HEK293 (cell line): ENCODE measurements at regions not wholly inside any gene's neighbourhood (a gene's known extent, or its start where the extent isn't known, plus 50 kb on each side); places are given as distances from the start of the nearest gene placed in this dataset.

Experiments used
- CTCF ChIA-PET: fragments of 350-600 bp; formaldehyde crosslinking; extraction: SDS; loops from one replicate; lab custom pipeline; 2021; ENCODE audit warnings: antibody characterized with exemption; lab: Yijun Ruan, JAX
- POLR2A ChIA-PET: fragments of 300-600 bp; formaldehyde crosslinking; extraction: SDS; loops from one replicate; lab custom pipeline; 2020; ENCODE audit warnings: antibody characterized with exemption, inconsistent platforms; lab: Yijun Ruan, JAX
- H3K27ac ChIP-seq: fragments of 200-500 bp; sonication (Bioruptor generic); 2 replicates; pipeline ENCODE4 v1.5.1; 2014; ENCODE audit warnings: low read depth, low read length, control low read depth, inconsistent platforms; ENCODE audit errors: extremely low read depth
- H3K36me3 ChIP-seq, 2 experiments: fragments of 200-500 bp in 1 of 2; sonication (Bioruptor generic) in 1 of 2; 1 replicate in 1 of 2; 2 replicates in 1 of 2; pipeline ENCODE4 v1.5.1; 2014 to 2017; ENCODE audit warnings: inconsistent platforms in 2 of 2, low read length in 2 of 2; ENCODE audit not compliant: control insufficient read depth in 2 of 2, insufficient read depth in 1 of 2
- H3K4me1 ChIP-seq: fragments of 200-500 bp; sonication (Bioruptor generic); 2 replicates; pipeline ENCODE4 v1.5.1; 2014; ENCODE audit warnings: mild to moderate bottlenecking, low read length, inconsistent platforms; ENCODE audit not compliant: control insufficient read depth, insufficient read depth
- H3K4me3 ChIP-seq: 2 replicates; pipeline ENCODE4 v1.5.1; 2011; ENCODE audit warnings: low read depth, mild to moderate bottlenecking, control low read depth, low read length, moderate library complexity
- H3K9me3 ChIP-seq: fragments of 200-500 bp; sonication (Bioruptor generic); 2 replicates; pipeline ENCODE4 v1.5.1; 2014; ENCODE audit warnings: low read depth, low read length, inconsistent platforms; ENCODE audit not compliant: control insufficient read depth, insufficient read depth
- BCL11A ChIP-seq: fragments of 450-650 bp; formaldehyde crosslinking; IDR thresholded peaks from 2 replicates; pipeline ENCODE4 v1.5.1; 2016; ENCODE audit warnings: low read depth, missing biosample characterization, missing genetic modification characterization
- GLI4 ChIP-seq: fragments of 450-650 bp; formaldehyde crosslinking; IDR thresholded peaks from 2 replicates; pipeline ENCODE4 v1.5.1; 2016; ENCODE audit warnings: missing biosample characterization, missing genetic modification characterization
- KLF1 ChIP-seq: fragments of 450-650 bp; formaldehyde crosslinking; IDR thresholded peaks from 2 replicates; pipeline ENCODE4 v1.5.1; 2016; ENCODE audit warnings: missing biosample characterization, missing genetic modification characterization
- SETDB1 ChIP-seq: IDR thresholded peaks from one replicate; pipeline ENCODE4 v1.6.1; 2017; ENCODE audit warnings: mild to moderate bottlenecking, low read length, moderate library complexity, mixed read lengths; ENCODE audit not compliant: insufficient read length
- ZBTB8A ChIP-seq: fragments of 450-650 bp; formaldehyde crosslinking; IDR thresholded peaks from 2 replicates; pipeline ENCODE4 v1.5.1; 2016; ENCODE audit warnings: missing biosample characterization, missing genetic modification characterization
- ZEB2 ChIP-seq: fragments of 450-650 bp; formaldehyde crosslinking; IDR thresholded peaks from 2 replicates; pipeline ENCODE4 v1.5.1; 2016; ENCODE audit warnings: missing biosample characterization, missing genetic modification characterization
- ZNF146 ChIP-seq: fragments of 450-650 bp; formaldehyde crosslinking; IDR thresholded peaks from 2 replicates; pipeline ENCODE4 v1.5.1; 2016; ENCODE audit warnings: missing biosample characterization, missing genetic modification characterization
- ZNF157 ChIP-seq: fragments of 450-650 bp; formaldehyde crosslinking; IDR thresholded peaks from 2 replicates; pipeline ENCODE4 v1.5.1; 2016; ENCODE audit warnings: missing biosample characterization, missing genetic modification characterization
- ZNF404 ChIP-seq: fragments of 450-650 bp; formaldehyde crosslinking; IDR thresholded peaks from 2 replicates; pipeline ENCODE4 v1.5.1; 2017; ENCODE audit warnings: missing biosample characterization, missing genetic modification characterization
- ZNF571 ChIP-seq: fragments of 450-650 bp; formaldehyde crosslinking; IDR thresholded peaks from 2 replicates; pipeline ENCODE4 v1.5.0; 2017; ENCODE audit warnings: missing biosample characterization, missing genetic modification characterization
- ZNF660 ChIP-seq: fragments of 450-650 bp; IDR thresholded peaks from 2 replicates; pipeline ENCODE4 v1.5.1; 2018; ENCODE audit warnings: missing biosample characterization, mild to moderate bottlenecking, missing genetic modification characterization
- ZNF768 ChIP-seq: fragments of 450-650 bp; formaldehyde crosslinking; IDR thresholded peaks from 2 replicates; pipeline ENCODE4 v1.5.1; 2018; ENCODE audit warnings: missing biosample characterization, mild to moderate bottlenecking, missing genetic modification characterization
- ZNF792 ChIP-seq: fragments of 450-650 bp; formaldehyde crosslinking; IDR thresholded peaks from 2 replicates; pipeline ENCODE4 v1.5.1; 2016; ENCODE audit warnings: missing biosample characterization, missing genetic modification characterization
- TF ChIP-seq, protein P1 (sequence below): fragments of 450-650 bp; formaldehyde crosslinking; IDR thresholded peaks from 2 replicates; pipeline ENCODE4 v1.5.1; 2017; ENCODE audit warnings: missing biosample characterization, mild to moderate bottlenecking, missing genetic modification characterization, moderate library complexity
- TF ChIP-seq, protein P2 (sequence below): fragments of 450-650 bp; formaldehyde crosslinking; IDR thresholded peaks from 2 replicates; pipeline ENCODE4 v1.5.1; 2016; ENCODE audit warnings: missing biosample characterization, missing genetic modification characterization
- TF ChIP-seq, protein P3 (sequence below): fragments of 450-650 bp; formaldehyde crosslinking; IDR thresholded peaks from 2 replicates; pipeline ENCODE4 v1.5.1; 2016; ENCODE audit warnings: missing biosample characterization, missing genetic modification characterization
- TF ChIP-seq, protein P4 (sequence below): fragments of 450-650 bp; formaldehyde crosslinking; IDR thresholded peaks from 2 replicates; pipeline ENCODE4 v1.5.1; 2016; ENCODE audit warnings: missing biosample characterization, missing genetic modification characterization
- TF ChIP-seq, protein P5 (sequence below): fragments of 450-650 bp; formaldehyde crosslinking; IDR thresholded peaks from 2 replicates; pipeline ENCODE4 v1.5.1; 2016; ENCODE audit warnings: missing biosample characterization, missing genetic modification characterization
- TF ChIP-seq, protein P6 (sequence below): fragments of 450-650 bp; formaldehyde crosslinking; IDR thresholded peaks from 2 replicates; pipeline ENCODE4 v1.5.1; 2016; ENCODE audit warnings: missing biosample characterization, missing genetic modification characterization, borderline replicate concordance
- TF ChIP-seq, protein P7 (sequence below): fragments of 450-650 bp; formaldehyde crosslinking; IDR thresholded peaks from 2 replicates; pipeline ENCODE4 v1.5.1; 2017; ENCODE audit warnings: missing biosample characterization, missing genetic modification characterization

DNA sequence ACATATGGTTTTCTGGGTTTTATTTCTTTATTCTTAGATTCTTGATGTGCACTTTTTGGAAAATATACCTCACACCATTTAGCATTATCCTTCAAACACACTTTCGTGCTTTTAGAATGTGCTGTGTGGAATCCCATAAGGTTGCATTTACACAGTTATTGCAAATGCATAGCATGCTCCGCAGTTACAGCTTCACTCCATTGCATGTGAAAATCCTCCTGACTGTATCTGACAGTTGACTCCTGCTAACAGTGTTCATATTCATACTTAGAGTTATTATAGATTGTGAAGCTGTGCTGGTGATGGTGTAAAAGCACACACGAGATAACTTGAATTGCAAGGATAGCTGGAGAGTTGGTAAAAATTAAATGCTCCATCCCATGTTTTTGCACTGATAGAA, 811.5 kb upstream of the TENM3 start (continued):
- TF ChIP-seq, protein P1, sequence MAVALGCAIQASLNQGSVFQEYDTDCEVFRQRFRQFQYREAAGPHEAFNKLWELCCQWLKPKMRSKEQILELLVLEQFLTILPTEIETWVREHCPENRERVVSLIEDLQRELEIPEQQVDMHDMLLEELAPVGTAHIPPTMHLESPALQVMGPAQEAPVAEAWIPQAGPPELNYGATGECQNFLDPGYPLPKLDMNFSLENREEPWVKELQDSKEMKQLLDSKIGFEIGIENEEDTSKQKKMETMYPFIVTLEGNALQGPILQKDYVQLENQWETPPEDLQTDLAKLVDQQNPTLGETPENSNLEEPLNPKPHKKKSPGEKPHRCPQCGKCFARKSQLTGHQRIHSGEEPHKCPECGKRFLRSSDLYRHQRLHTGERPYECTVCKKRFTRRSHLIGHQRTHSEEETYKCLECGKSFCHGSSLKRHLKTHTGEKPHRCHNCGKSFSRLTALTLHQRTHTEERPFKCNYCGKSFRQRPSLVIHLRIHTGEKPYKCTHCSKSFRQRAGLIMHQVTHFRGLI (tag by site-specific recombination), result no peak
- TF ChIP-seq ZNF404 (tag by site-specific recombination) (no peak), ZNF146 (tag by site-specific recombination) (no peak), ZEB2 (tag by site-specific recombination) (no peak)

DNA sequence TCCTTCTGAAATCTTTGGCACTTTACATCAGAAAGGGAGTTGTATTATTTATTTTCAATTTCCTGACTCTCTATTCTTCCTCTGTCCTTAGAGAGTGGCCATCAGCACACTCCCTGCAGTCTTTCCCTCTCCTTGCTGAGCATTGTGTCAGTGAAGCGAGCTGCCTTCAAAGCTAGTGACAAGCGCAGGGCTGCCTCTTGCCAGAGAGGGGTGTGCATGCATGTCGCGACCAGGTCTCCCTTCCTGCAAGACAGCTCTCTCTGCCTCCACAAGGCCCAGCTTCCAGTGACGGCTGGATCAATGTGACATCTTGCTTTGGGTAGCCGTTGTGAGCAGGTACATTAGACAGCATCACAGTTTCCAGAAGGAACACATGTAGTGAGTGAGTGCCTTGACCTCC, 810.9 kb upstream of the TENM3 start:
- Histone ChIP-seq H3K27ac (no peak overlapping the region), H3K4me1 (no peaks in the 10 kb centered on the region), H3K9me3 (no peaks in the 10 kb centered on the region), H3K4me3 (no peak overlapping the region), H3K36me3 (no peaks in the 10 kb centered on the region)
- ChIA-PET POLR2A (no interaction called here), CTCF (interaction anchor here (0.9 kb wide), 1 partner anchor 9 kb away, joined by 3 read pairs; no protein-coding TSS in a partner anchor)
- TF ChIP-seq, protein P2, sequence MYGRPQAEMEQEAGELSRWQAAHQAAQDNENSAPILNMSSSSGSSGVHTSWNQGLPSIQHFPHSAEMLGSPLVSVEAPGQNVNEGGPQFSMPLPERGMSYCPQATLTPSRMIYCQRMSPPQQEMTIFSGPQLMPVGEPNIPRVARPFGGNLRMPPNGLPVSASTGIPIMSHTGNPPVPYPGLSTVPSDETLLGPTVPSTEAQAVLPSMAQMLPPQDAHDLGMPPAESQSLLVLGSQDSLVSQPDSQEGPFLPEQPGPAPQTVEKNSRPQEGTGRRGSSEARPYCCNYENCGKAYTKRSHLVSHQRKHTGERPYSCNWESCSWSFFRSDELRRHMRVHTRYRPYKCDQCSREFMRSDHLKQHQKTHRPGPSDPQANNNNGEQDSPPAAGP (tag by site-specific recombination), result no peak
- no peak for TF ChIP-seq KLF1 (tag by site-specific recombination)
- TF ChIP-seq ZNF404 (tag by site-specific recombination), result no peak
- TF ChIP-seq ZNF157, result no peak
- TF ChIP-seq, protein P3, sequence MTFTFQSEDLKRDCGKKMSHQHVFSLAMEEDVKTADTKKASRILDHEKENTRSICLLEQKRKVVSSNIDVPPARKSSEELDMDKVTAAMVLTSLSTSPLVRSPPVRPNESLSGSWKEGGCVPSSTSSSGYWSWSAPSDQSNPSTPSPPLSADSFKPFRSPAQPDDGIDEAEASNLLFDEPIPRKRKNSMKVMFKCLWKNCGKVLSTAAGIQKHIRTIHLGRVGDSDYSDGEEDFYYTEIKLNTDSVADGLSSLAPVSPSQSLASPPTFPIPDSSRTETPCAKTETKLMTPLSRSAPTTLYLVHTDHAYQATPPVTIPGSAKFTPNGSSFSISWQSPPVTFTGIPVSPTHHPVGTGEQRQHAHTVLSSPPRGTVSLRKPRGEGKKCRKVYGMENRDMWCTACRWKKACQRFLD, result no peak
- TF ChIP-seq ZNF768 (tag by site-specific recombination), result no peak
- TF ChIP-seq, protein P4, sequence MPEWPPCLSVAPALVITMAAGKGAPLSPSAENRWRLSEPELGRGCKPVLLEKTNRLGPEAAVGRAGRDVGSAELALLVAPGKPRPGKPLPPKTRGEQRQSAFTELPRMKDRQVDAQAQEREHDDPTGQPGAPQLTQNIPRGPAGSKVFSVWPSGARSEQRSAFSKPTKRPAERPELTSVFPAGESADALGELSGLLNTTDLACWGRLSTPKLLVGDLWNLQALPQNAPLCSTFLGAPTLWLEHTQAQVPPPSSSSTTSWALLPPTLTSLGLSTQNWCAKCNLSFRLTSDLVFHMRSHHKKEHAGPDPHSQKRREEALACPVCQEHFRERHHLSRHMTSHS (tag by site-specific recombination), result no peak
- TF ChIP-seq, protein P5, sequence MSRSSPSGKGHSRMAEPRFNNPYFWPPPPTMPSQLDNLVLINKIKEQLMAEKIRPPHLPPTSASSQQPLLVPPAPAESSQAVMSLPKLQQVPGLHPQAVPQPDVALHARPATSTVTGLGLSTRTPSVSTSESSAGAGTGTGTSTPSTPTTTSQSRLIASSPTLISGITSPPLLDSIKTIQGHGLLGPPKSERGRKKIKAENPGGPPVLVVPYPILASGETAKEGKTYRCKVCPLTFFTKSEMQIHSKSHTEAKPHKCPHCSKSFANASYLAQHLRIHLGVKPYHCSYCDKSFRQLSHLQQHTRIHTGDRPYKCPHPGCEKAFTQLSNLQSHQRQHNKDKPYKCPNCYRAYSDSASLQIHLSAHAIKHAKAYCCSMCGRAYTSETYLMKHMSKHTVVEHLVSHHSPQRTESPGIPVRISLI (tag by site-specific recombination), result no peak
- no peak for TF ChIP-seq GLI4
- no peak for TF ChIP-seq ZNF571
- TF ChIP-seq ZNF792 (tag by site-specific recombination), result no peak
- no peak for TF ChIP-seq ZBTB8A
- TF ChIP-seq, protein P6, sequence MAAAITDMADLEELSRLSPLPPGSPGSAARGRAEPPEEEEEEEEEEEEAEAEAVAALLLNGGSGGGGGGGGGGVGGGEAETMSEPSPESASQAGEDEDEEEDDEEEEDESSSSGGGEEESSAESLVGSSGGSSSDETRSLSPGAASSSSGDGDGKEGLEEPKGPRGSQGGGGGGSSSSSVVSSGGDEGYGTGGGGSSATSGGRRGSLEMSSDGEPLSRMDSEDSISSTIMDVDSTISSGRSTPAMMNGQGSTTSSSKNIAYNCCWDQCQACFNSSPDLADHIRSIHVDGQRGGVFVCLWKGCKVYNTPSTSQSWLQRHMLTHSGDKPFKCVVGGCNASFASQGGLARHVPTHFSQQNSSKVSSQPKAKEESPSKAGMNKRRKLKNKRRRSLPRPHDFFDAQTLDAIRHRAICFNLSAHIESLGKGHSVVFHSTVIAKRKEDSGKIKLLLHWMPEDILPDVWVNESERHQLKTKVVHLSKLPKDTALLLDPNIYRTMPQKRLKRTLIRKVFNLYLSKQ (tag by site-specific recombination), result no peak
- no peak for TF ChIP-seq BCL11A
- TF ChIP-seq, protein P7, sequence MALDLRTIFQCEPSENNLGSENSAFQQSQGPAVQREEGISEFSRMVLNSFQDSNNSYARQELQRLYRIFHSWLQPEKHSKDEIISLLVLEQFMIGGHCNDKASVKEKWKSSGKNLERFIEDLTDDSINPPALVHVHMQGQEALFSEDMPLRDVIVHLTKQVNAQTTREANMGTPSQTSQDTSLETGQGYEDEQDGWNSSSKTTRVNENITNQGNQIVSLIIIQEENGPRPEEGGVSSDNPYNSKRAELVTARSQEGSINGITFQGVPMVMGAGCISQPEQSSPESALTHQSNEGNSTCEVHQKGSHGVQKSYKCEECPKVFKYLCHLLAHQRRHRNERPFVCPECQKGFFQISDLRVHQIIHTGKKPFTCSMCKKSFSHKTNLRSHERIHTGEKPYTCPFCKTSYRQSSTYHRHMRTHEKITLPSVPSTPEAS (tag by site-specific recombination), result no peak
- TF ChIP-seq ZNF660 (tag by site-specific recombination), result no peak
- no peak for TF ChIP-seq SETDB1
